Testis (tissue), 2 donors: ENCODE measurements at regions not wholly inside any gene's neighbourhood (a gene's known extent, or its start where the extent isn't known, plus 50 kb on each side); places are given as distances from the start of the nearest gene placed in this dataset.

Experiments used
- DNase-seq: peaks from one replicate; pipeline ENCODE4 v3.0.0-alpha.2; 2019
- H3K27ac ChIP-seq, 2 donors: fragments of 200-600 bp; sonication (generic); one replicate each; pipeline ENCODE4 v1.5.1; 2019
- H3K27me3 ChIP-seq: fragments of 200-600 bp; sonication (generic); one replicate; pipeline ENCODE4 v1.5.1; 2019
- H3K36me3 ChIP-seq: fragments of 200-600 bp; sonication (generic); one replicate; pipeline ENCODE4 v1.5.1; 2017; ENCODE audit warnings: low read depth; ENCODE audit errors: missing control alignments
- H3K4me1 ChIP-seq: fragments of 200-600 bp; sonication (generic); one replicate; pipeline ENCODE4 v1.5.1; 2019
- H3K4me3 ChIP-seq, 2 donors: fragments of 200-600 bp; sonication (generic); one replicate each; pipeline ENCODE4 v1.5.1; 2017 to 2019
- H3K9me3 ChIP-seq: fragments of 200-600 bp; sonication (generic); one replicate; pipeline ENCODE4 v1.5.1; 2017
- POLR2A ChIP-seq: fragments of 450-650 bp; IDR thresholded peaks from one replicate; pipeline ENCODE4 v1.6.1; 2017; ENCODE audit warnings: antibody characterized with exemption, mild to moderate bottlenecking, moderate library complexity
- whole genome bisulfite sequencing, 2 donors: methylation state at CpG; one replicate each; pipeline ENCODE4 v1.1.5; 2018; 5-methylcytosine and 5-hydroxymethylcytosine counted together
- intact Hi-C: fragments of 100-400 bp; cut with DNase I; formaldehyde crosslinking; loops from one replicate; pipeline ENCODE4 v1.15.1; 2023; ENCODE audit warnings: low total_unique reads
- TF ChIP-seq, protein P1 (sequence below), 3 experiments: fragments of 450-650 bp in 2 of 3; fragments of 200-600 bp in 1 of 3; sonication (generic) in 1 of 3; IDR thresholded peaks; one replicate each; pipeline ENCODE4 v1.5.1; 2016 to 2019; ENCODE audit warnings: antibody characterized with exemption in 3 of 3, mild to moderate bottlenecking in 2 of 3, moderate library complexity in 1 of 3

DNA sequence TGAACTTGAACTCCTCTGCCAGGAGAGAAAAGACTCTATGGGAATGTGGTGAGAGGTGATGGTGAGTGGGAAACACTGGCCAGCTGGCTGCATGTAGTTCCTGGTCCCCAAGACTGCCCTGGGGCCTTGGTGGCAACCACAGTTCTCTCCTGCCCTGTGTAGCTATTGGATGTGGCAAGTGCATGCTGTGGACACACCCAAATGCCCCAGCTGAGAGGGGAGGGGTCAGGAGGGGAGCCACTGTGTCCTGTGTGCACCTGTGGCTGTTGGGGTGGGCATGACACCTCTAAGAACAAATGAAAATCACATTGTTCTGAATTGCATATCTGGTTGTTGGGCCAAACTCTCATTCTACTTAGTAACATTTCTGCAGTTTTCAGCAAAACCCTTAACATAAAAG, 409.6 kb downstream of the NSUN3 start:
- no peaks in the 10 kb centered on the region for H3K27me3 ChIP-seq
- H3K27ac ChIP-seq, result no peak overlapping the region
- no peaks in the 10 kb centered on the region for H3K4me1 ChIP-seq
- no peak overlapping the region for H3K4me3 ChIP-seq
- H3K9me3 ChIP-seq, result no peaks in the 10 kb centered on the region
- TF ChIP-seq, protein P1, sequence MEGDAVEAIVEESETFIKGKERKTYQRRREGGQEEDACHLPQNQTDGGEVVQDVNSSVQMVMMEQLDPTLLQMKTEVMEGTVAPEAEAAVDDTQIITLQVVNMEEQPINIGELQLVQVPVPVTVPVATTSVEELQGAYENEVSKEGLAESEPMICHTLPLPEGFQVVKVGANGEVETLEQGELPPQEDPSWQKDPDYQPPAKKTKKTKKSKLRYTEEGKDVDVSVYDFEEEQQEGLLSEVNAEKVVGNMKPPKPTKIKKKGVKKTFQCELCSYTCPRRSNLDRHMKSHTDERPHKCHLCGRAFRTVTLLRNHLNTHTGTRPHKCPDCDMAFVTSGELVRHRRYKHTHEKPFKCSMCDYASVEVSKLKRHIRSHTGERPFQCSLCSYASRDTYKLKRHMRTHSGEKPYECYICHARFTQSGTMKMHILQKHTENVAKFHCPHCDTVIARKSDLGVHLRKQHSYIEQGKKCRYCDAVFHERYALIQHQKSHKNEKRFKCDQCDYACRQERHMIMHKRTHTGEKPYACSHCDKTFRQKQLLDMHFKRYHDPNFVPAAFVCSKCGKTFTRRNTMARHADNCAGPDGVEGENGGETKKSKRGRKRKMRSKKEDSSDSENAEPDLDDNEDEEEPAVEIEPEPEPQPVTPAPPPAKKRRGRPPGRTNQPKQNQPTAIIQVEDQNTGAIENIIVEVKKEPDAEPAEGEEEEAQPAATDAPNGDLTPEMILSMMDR (IDR thresholded peaks at IDR 0.05), result no peak
- no peak for TF ChIP-seq POLR2A
- no peak for DNase-seq
- H3K36me3 ChIP-seq, result no peaks in the 10 kb centered on the region
- intact Hi-C loops, result no loop called here

DNA sequence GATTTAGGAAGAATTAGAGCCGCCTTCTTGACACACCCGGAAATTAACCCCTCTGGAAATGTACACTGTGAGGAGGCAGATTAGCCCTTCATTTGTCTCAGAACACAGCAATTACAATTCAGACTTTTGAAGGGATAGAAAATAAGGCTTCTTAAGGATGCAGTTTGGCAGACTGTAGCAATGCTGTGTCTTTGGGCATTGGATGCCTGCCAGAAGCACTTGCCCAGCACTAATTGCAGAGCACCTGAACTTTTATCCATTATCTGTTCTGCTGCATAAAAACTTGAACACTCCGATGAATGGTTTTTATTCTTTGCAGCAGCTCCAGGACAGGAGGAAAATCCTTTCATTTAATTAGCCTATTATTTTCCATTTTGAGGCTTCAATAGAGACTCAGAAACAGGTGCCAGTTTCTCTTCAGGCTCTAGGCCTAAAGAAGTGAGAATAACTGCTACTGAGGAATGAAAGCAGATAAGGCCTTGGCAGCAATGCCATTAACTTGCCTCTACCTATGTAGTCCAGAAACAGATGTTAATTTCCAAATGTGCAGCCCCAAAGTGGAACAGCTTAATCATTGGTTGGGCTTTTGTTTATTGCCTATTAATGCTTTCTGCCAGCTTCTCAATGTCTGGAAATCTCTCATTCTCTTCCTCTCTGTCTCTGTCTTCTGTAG, 418.5 kb downstream of the NSUN3 start:
- Histone ChIP-seq H3K36me3 (no peaks in the 10 kb centered on the region), H3K9me3 (no peaks in the 10 kb centered on the region), H3K27me3 (no peaks in the 10 kb centered on the region), H3K4me3 (no peak overlapping the region), H3K27ac (no peak overlapping the region), H3K4me1 (no peaks in the 10 kb centered on the region)
- intact Hi-C loops, result no loop called here
- DNase-seq, result no peak
- TF ChIP-seq, protein P1 (IDR thresholded peaks at IDR 0.05), result no peak
- TF ChIP-seq POLR2A, result no peak
- WGBS, 2 donors, result 78 to 84% methylated on average over 3 of the region's 3 CpGs

DNA sequence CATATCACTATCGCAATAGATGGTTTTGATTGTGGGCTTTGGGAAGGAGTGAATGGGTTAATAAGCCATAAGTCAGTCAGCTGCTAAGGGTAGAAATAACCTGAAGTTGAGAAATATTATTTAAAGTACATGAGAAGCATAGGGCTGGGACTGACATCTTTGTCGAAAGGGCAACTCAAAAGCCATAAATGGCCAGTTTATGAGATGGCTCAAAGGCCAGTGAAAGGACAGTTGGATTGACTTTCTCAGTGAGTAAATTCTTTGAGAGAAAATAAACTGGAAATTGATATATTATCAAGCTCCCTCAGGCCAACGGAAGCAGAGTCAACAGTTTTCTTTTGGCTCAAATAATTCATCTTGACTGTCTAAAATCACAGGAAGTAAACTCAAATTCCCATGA, 419.8 kb downstream of the NSUN3 start:
- H3K36me3 ChIP-seq, result no peaks in the 10 kb centered on the region
- H3K27me3 ChIP-seq, result no peaks in the 10 kb centered on the region
- WGBS, 2 donors, result 76 to 80% methylated on average over 3 of the region's 3 CpGs
- H3K4me1 ChIP-seq, result no peaks in the 10 kb centered on the region
- no peak overlapping the region for H3K27ac ChIP-seq
- intact Hi-C loops, result no loop called here
- H3K4me3 ChIP-seq, result no peak overlapping the region
- no peaks in the 10 kb centered on the region for H3K9me3 ChIP-seq
- TF ChIP-seq, protein P1 (IDR thresholded peaks at IDR 0.05), result no peak
- TF ChIP-seq POLR2A, result no peak
- DNase-seq, result no peak

DNA sequence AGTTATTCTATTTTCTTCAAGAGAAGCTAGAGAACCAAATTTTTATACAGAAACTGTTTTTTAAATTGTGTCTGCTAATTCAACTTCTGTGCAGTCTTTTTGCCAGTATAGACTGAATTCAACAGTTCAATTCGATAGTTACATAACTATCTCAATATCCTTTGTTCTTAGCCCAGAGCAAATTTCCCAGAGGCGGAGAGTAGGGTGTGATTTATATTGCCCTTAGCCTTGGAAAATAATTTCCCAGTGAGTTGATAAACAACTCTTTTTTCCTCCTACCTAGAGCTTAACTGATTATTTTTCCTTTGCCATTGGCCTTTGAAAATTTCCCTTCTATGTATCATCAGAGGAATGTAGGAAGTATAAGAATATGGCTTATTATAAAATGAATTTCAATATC, 420.5 kb downstream of the NSUN3 start:
- no peaks in the 10 kb centered on the region for H3K9me3 ChIP-seq
- H3K27ac ChIP-seq, result no peak overlapping the region
- no peaks in the 10 kb centered on the region for H3K27me3 ChIP-seq
- WGBS, 2 donors, result 51 to 56% methylated on average over 2 of the region's 2 CpGs
- intact Hi-C loops, result no loop called here
- TF ChIP-seq POLR2A, result no peak
- TF ChIP-seq, protein P1 (IDR thresholded peaks at IDR 0.05), result no peak
- no peak for DNase-seq
- no peak overlapping the region for H3K4me3 ChIP-seq
- no peaks in the 10 kb centered on the region for H3K36me3 ChIP-seq
- no peaks in the 10 kb centered on the region for H3K4me1 ChIP-seq

DNA sequence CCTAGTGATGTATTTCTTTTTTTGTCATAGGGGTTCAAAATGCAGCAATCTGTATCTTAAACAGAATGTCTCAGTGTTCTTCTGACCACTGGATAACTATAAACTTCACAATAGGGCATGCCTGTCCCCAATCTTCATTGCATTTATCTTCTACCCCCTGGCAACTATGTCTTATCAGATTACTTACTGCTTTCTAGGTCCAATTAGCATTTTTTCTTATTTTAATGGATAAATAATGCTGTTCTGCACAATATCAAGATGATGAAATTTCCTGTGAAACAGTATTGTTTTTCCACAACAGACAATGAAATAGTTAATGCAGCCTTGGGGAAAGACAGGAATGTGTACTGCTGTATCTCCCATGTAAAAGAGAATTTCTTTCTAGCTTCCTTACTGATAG, 432.1 kb downstream of the NSUN3 start:
- Histone ChIP-seq H3K27me3 (no peaks in the 10 kb centered on the region), H3K4me3 (no peak overlapping the region), H3K27ac (no peak overlapping the region), H3K4me1 (no peaks in the 10 kb centered on the region), H3K36me3 (no peaks in the 10 kb centered on the region), H3K9me3 (no peaks in the 10 kb centered on the region)
- TF ChIP-seq POLR2A, result no peak
- intact Hi-C loops, result no loop called here
- no peak for DNase-seq
